SU-DHL-6 (cell line): ENCODE measurements at regions not wholly inside any gene's neighbourhood (a gene's known extent, or its start where the extent isn't known, plus 50 kb on each side); places are given as distances from the start of the nearest gene placed in this dataset.

ENCODE experiments used
- CTCF ChIP-seq: fragments of 200-600 bp; sonication (generic); IDR thresholded peaks from one replicate; pipeline ENCODE4 v1.5.1; 2017; ENCODE audit warnings: antibody characterized with exemption, mild to moderate bottlenecking, low read length, moderate library complexity; ENCODE audit not compliant: insufficient read depth, poor library complexity, severe bottlenecking
- EZH2phosphoT487 ChIP-seq: fragments of 200-600 bp; sonication (generic), shearing (Covaris generic); conservative IDR thresholded peaks from 2 replicates; pipeline ENCODE4 v1.6.1; 2018; ENCODE audit warnings: mild to moderate bottlenecking, antibody characterized with exemption, low read length, moderate library complexity, mixed read lengths

GRCh38 chr6:114523508-114523907 lies 180.7 kb upstream of the HS3ST5 start:
- no peak for TF ChIP-seq CTCF
- TF ChIP-seq EZH2phosphoT487: no peak
